HG03175 (cell line): ENCODE measurements at regions not wholly inside any gene's neighbourhood (a gene's known extent, or its start where the extent isn't known, plus 50 kb on each side); places are given as distances from the start of the nearest gene placed in this dataset.
"Not testable (repeated sequence)": the region's sequence is repeated elsewhere in the genome, so short reads cannot be mapped to it uniquely, and the experiment has no call there.

Experiments used
- ATAC-seq: cut with Tn5 transposase; IDR thresholded peaks from one replicate; pipeline ENCODE4 v1.9.1; 2021; ENCODE audit warnings: mild to moderate bottlenecking, moderate library complexity; ENCODE audit not compliant: unreplicated experiment

- not testable (repeated sequence) for ATAC-seq
Measured at GRCh38 chr6:27549241-27549598, 76.3 kb upstream of the ZNF184 start.

- no peak for ATAC-seq
Measured at GRCh38 chr6:27547157-27548075, 74.5 kb upstream of the ZNF184 start.

GRCh38 chr6:27546522-27546921 lies 73.6 kb upstream of the ZNF184 start:
- no peak for ATAC-seq

- ATAC-seq = no peak
Measured at GRCh38 chr6:27545271-27546046, 72.6 kb upstream of the ZNF184 start.

- no peak for ATAC-seq
Measured at GRCh38 chr6:27544612-27545260, 71.8 kb upstream of the ZNF184 start.

GRCh38 chr6:27544135-27544534 lies 71.2 kb upstream of the ZNF184 start:
- not testable (repeated sequence) for ATAC-seq

GRCh38 chr6:27542485-27542884 lies 69.6 kb upstream of the ZNF184 start:
- no peak for ATAC-seq

GRCh38 chr6:27541933-27542297 lies 69.0 kb upstream of the ZNF184 start:
- ATAC-seq = no peak

GRCh38 chr6:27541212-27541932 lies 68.5 kb upstream of the ZNF184 start:
- no peak for ATAC-seq

- ATAC-seq = no peak
Measured at GRCh38 chr6:27539551-27539950, 66.6 kb upstream of the ZNF184 start.

- ATAC-seq = no peak
Measured at GRCh38 chr6:27532820-27533538, 60.1 kb upstream of the ZNF184 start.

GRCh38 chr6:27531772-27532459 lies 59.0 kb upstream of the ZNF184 start:
- ATAC-seq = no peak

GRCh38 chr6:27529796-27530195 lies 56.9 kb upstream of the ZNF184 start:
- ATAC-seq = not testable (repeated sequence)

GRCh38 chr6:27528714-27529113 lies 55.8 kb upstream of the ZNF184 start:
- ATAC-seq = no peak
